ENCODE measurements at regions not wholly inside any gene's neighbourhood (a gene's known extent, or its start where the extent isn't known, plus 50 kb on each side); places are given as distances from the start of the nearest gene placed in this dataset.

DNA sequence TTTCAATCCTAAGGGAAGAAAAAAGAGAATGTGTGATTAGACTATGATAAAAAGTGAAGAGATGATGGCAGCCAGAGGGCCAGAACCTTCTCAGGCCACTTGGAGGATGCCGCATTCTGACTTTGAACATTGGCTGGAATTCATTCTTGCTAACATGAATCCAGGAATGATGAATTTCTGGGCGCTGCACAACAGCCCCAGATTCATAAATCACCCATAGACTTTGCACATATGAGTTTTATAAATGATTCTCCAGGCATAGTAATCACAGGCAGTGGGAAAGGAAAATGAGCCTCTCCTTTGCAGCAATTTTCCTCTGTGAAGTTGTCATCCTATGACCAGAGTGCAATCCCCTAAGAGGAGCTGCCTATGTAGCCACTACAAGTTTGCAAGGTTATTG, 555.4 kb downstream of the KCTD12 start:
- DNase-seq (ENCODE audit: insufficient read length, low spot score) (no peak), FAIRE-seq (no peak)
- TF ChIP-seq, protein P1, sequence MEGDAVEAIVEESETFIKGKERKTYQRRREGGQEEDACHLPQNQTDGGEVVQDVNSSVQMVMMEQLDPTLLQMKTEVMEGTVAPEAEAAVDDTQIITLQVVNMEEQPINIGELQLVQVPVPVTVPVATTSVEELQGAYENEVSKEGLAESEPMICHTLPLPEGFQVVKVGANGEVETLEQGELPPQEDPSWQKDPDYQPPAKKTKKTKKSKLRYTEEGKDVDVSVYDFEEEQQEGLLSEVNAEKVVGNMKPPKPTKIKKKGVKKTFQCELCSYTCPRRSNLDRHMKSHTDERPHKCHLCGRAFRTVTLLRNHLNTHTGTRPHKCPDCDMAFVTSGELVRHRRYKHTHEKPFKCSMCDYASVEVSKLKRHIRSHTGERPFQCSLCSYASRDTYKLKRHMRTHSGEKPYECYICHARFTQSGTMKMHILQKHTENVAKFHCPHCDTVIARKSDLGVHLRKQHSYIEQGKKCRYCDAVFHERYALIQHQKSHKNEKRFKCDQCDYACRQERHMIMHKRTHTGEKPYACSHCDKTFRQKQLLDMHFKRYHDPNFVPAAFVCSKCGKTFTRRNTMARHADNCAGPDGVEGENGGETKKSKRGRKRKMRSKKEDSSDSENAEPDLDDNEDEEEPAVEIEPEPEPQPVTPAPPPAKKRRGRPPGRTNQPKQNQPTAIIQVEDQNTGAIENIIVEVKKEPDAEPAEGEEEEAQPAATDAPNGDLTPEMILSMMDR (IDR thresholded peaks at IDR 0.05; ENCODE audit: insufficient read depth, missing control alignments) = no peak

DNA sequence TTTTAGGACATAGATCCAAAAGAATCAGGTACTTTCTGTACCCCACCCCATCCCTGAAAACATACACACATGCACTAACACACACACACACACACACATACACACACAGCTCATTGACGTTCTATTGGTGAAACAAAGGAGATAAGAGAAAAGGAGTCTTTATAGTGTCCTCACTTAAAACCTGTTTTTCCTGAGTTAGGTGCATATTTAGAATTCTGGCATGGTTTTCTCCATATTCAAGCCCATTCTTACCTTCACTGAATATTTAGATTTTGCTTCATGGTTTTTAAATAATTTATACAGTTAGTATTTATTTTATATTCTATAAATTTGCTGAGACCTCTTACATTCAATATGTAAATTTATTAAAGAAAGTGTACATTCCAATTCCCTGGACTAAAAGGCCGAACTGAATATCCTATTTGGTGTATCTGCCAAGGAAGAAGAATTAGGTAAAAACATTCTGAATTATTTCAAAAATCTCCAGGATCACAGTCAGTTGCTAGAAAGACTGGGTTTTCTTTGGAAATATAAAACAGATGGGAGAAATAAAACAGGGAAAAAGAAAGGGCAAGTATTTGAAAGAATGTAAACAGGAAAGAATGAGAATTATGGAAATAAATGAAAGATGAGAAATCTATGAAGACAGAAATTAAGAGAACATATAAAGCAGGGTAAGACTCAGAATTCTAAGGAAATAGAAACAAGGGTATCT, 556.2 kb downstream of the KCTD12 start:
- DNase-seq (ENCODE audit: insufficient read length, low spot score) (no peak), FAIRE-seq (no peak)
- TF ChIP-seq, protein P1 (IDR thresholded peaks at IDR 0.05; ENCODE audit: insufficient read depth, missing control alignments) = no peak

- FAIRE-seq (no peak), DNase-seq (ENCODE audit: insufficient read length, low spot score) (no peak)
- TF ChIP-seq, protein P1 (IDR thresholded peaks at IDR 0.05; ENCODE audit: insufficient read depth, missing control alignments) = no peak
Observed at GRCh38 chr13:76329004-76329403, 557.2 kb downstream of the KCTD12 start.

GRCh38 chr13:76326343-76326742, 559.9 kb downstream of the KCTD12 start:
- no peak for FAIRE-seq
- TF ChIP-seq, protein P1 (IDR thresholded peaks at IDR 0.05; ENCODE audit: insufficient read depth, missing control alignments) = no peak

GRCh38 chr13:76319921-76320320, 566.3 kb downstream of the KCTD12 start:
- FAIRE-seq = no peak
- TF ChIP-seq, protein P1 (IDR thresholded peaks at IDR 0.05; ENCODE audit: insufficient read depth, missing control alignments) = no peak
- DNase-seq (ENCODE audit: insufficient read length, low spot score) = no peak

More at GRCh38 chr13:76326343-76326742, 559.9 kb downstream of the KCTD12 start:
- DNase-seq (ENCODE audit: insufficient read length, low spot score) = no peak

GRCh38 chr13:76316998-76317527, 569.1 kb downstream of the KCTD12 start:
- FAIRE-seq = no peak

More at GRCh38 chr13:76316998-76317527, 569.1 kb downstream of the KCTD12 start:
- DNase-seq (ENCODE audit: insufficient read length, low spot score) = no peak
- TF ChIP-seq, protein P1 (IDR thresholded peaks at IDR 0.05; ENCODE audit: insufficient read depth, missing control alignments) = no peak
